ENCODE measurements at regions not wholly inside any gene's neighbourhood (a gene's known extent, or its start where the extent isn't known, plus 50 kb on each side); places are given as distances from the start of the nearest gene placed in this dataset.
"Not testable (repeated sequence)": the region's sequence is repeated elsewhere in the genome, so short reads cannot be mapped to it uniquely, and the experiment has no call there.

DNA sequence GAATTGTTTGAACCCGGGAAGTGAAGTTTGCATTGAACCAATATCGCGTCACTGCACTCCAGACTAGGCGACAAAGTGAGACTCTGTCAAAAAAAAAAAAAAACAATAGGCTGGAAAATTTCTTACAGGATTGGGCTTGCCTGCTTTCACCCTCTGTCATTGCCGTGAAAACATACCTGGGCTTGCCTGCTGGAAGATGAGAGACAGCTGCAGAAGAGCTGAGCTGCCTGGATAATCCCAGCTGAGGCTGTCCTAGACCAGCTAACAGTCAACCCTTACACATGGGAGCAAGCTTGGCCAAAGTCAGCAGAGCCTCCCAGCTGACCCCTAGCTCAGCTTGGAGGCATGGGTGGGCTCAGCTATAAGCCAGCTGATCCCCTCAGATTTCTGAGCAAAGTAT, 306.2 kb downstream of the CCSER2 start:
- DNase-seq = no peak

- not testable (repeated sequence) for DNase-seq
Observed at GRCh38 chr10:84650628-84651027, 322.2 kb downstream of the CCSER2 start.

GRCh38 chr10:84654671-84655070, 326.3 kb downstream of the CCSER2 start:
- DNase-seq = no peak

GRCh38 chr10:84659027-84659426, 330.6 kb downstream of the CCSER2 start:
- no peak for DNase-seq

- DNase-seq = no peak
Observed at GRCh38 chr10:84659497-84660439, 331.4 kb downstream of the CCSER2 start.

DNA sequence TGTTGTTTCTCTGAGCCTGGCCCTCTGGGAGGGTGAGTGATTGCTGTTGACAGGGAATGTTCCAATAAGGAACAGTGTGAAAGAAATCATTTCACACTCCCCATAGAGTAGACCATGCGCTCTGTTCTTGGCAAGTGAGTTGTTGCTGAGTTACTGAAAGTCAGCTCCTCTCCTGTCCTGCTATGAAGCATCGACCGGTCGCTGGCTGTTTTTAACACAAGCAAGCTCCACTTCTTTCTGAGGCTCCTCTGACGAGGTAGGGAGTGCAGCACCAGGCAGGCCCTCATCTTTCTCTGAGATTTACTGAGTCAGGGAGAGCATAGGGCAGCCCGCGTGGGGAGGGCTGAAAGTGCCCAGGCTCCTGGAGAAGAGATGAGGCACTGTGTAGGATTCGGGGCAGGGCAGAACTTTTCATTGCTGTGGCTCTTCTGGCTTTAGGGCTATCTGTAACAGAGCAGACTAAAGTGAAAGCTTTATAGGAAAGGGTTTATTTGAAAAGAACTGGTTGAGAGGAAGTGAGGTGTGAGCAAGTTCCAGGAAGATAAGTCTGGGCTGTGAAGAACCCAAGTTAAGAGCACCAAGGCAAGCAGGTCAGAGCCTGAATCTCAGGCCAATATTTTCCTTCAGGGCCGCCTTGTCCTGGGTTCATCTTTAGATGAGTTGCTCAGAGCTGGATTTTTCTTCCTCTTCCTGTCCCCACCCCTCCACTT, 332.2 kb downstream of the CCSER2 start:
- DNase-seq = no peak

DNA sequence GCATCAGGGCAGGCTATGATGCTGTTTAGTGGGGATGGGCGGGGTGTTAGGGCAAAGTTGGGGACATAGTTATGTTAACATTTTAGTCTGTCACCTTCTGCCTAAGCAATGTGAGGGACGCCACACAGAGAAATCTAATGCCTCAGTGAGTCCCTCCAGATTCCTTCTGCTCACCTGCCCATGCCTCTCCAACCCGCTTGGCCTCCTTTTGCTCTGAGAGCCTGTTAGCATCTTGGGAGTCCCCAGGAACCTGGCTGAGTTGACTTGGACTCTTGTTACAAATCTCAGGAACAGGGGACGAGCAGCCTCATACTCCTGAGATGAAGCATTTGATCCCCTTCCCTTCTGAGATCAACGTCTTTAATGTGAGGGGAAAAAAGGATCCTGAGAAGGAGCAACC, 336.8 kb downstream of the CCSER2 start:
- no peak for DNase-seq

- peak; percentile 32 to 44 for DNase-seq
Observed at GRCh38 chr10:84665883-84666463, 337.6 kb downstream of the CCSER2 start.

DNA sequence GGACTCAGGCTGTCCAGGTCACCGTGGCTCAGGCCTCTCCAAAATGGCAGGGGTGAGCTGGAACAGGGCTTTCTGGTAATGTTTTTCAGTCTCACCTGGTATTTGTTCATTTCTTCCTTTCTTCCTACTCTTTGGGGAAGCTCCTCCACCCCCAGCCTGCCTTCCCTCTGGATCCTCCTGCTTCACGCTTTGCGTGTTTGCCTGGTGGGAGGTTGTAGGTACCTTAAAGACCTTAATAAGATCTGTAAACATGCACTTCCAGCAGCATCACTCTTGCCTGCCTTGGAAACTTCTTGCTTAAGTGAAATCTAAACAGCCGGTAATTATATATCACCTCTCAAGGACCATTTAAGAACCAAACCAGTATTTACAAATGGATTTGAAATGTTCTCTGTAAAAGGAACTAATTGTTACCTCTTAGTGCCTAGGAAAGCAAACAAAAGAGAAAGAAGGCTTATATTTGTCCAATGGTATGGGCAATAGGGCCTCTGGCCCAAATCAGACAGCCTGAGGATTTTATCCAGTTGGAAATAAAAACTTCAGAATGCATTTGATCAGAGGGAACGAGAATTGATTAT, 339.9 kb downstream of the CCSER2 start:
- no peak for DNase-seq

- DNase-seq = no peak
Observed at GRCh38 chr10:84675060-84675459, 346.7 kb downstream of the CCSER2 start.

DNA sequence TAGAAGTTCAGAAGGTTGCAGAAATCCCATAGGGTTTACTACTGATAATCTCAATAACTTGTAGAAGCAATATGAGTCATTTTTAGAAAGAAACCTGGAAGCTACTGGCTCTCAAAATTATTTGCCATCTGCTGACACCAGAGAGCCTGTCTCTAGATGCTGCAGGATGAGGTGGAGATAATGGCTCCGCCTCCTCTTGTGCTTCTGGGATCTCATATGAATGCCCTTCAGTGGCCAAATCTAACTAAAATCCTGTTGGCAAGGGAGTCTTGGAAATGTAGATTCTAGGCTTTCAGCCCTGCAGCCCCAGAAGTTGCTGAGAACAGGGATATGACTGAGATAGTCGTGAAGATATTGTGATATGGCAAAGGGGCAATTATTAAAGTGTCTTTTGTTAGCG, 348.1 kb downstream of the CCSER2 start:
- no peak for DNase-seq

DNA sequence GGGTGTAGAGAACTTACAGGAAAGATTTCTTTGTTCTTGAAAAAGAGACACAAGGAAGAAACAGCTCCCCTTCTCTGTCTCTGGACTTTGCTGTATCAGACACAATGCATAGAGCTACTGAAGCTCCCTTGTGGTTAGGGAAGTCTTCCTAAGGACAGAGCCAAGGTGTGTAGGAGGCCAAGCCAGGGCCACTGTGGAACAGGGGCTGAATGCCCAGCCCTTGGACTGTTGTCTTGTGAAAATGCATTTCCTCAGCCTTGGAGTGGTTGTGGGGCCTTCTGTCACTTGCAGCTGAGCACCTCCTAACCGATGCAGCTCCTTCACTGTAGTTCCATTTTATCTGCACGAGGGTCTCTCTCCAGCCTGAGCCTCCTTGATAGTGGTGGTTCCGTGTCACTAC, 353.4 kb downstream of the CCSER2 start:
- no peak for DNase-seq

DNA sequence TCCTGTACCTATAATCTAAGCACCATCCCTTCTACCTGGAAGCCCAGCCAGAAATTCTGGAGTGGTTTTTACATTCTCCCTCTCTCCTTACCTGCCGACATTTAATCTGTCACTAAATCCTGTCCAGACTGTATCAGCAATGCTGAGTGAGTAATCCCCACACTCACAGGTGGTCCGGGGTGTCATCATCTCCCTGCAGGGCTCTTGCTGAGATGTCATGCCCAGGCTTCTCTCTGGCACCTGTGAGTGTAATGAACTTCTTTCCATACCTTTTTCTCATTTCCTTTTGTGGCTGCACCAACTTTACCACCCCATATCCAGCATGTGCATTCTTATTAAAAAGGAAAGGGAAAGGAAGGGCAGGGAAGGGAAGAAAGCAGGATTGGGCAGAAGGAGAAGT, 355.2 kb downstream of the CCSER2 start:
- no peak for DNase-seq

DNA sequence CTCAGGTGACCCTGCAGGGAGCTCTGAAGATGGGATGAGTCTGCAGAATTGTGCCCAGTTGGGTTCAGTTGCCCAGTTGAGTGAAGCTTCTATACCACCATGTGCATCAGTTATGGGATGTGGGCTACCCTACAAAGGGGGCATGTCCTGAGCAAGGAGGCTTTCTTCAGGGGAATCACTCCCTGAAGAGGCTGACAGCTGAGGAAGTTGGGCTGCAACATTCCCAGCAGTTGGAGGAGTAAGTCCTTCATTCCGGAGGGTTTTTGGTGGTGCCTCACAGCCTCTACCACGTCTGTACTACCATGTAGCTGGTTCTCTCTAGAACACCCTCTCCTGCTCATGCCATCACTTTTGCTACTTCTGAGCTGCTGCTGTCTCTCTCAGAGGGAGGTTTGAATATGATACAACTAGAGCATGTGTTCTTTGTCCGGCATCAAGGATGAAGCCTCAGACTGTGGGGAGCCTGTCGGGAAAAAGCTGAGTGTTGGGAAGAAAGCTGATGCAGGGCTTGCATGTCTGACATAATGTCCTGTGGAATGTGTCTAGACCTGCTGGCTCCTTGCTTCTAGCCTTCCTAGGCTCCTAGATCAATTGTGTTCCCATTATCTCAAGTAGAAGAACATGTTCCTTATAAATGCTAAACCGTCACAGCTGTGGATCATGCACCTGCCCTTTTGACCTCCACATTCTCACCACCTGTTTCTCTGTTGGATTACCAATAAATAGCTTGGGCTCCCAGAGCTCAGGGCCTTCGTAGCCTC, 355.8 kb downstream of the CCSER2 start:
- no peak for DNase-seq

- no peak for DNase-seq
Observed at GRCh38 chr10:84685047-84685660, 356.8 kb downstream of the CCSER2 start.

- DNase-seq = no peak
Observed at GRCh38 chr10:84693006-84693405, 364.6 kb downstream of the CCSER2 start.

- DNase-seq = no peak
Observed at GRCh38 chr10:84695902-84696301, 367.5 kb downstream of the CCSER2 start.

GRCh38 chr10:84696610-84697009, 368.2 kb downstream of the CCSER2 start:
- no peak for DNase-seq

- no peak for DNase-seq
Observed at GRCh38 chr10:84698989-84699388, 370.6 kb downstream of the CCSER2 start.

- no peak for DNase-seq
Observed at GRCh38 chr10:84700668-84701369, 372.4 kb downstream of the CCSER2 start.

DNA sequence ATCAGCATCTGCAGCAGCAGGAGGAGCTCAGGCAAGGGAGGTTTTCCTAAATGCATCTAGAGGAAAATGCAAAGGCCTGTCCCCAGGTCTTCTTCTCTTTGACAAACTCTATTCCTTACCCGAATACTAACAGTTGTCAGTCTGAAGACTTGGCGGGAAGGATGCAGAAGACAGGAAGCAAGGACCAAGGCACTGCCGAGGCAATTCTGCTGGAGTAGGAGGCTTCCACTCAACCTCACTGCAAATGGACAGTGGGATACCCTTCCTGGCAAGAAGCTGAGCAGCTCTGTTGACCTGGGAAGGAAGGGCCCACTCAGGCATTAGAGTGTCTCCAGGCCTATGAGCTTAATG, 373.0 kb downstream of the CCSER2 start:
- DNase-seq = no peak

DNA sequence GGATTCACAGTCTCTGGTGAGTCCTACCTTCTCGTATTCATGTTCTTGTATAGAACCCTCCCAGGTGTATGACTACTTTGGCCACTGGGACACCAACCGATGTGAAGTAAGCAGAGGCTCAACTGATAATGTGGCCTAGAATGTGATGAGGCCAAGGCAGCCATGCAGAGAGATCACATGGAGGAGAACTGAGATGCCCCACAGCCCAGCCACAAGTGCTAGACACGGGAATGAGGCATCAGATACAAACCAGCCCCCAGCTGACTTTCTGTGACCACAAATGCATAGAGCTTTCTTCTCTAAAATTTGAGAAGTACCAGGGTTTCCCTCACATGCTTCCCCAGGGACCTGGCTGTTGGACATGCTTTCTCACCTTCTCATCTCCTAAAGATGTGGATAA, 375.7 kb downstream of the CCSER2 start:
- no peak for DNase-seq
